GM06990 (cell line): ENCODE measurements at regions not wholly inside any gene's neighbourhood (a gene's known extent, or its start where the extent isn't known, plus 50 kb on each side); places are given as distances from the start of the nearest gene placed in this dataset.

Experiments used
- DNase-seq: peaks from one replicate; pipeline ENCODE4 v3.0.0-alpha.2; 2011; ENCODE audit not compliant: insufficient read length; ENCODE audit errors: extremely low read depth
- H3K27me3 ChIP-seq: replicated peaks from 2 replicates; pipeline ENCODE4 v1.6.0; 2011; ENCODE audit warnings: low read length; ENCODE audit not compliant: control insufficient read depth, insufficient read depth
- H3K36me3 ChIP-seq: 2 replicates; pipeline ENCODE4 v1.5.1; 2011; ENCODE audit warnings: low read length; ENCODE audit not compliant: control insufficient read depth, insufficient read depth
- H3K4me3 ChIP-seq: replicated peaks from 2 replicates; pipeline ENCODE4 v1.5.1; 2011; ENCODE audit warnings: low read depth, mild to moderate bottlenecking, control low read depth, low read length
- CTCF ChIP-seq: IDR thresholded peaks from 2 replicates; pipeline ENCODE4 v1.5.1; 2011; ENCODE audit warnings: low read length, control low read depth, mild to moderate bottlenecking, inconsistent platforms; ENCODE audit not compliant: insufficient read depth, poor library complexity, severe bottlenecking

DNA sequence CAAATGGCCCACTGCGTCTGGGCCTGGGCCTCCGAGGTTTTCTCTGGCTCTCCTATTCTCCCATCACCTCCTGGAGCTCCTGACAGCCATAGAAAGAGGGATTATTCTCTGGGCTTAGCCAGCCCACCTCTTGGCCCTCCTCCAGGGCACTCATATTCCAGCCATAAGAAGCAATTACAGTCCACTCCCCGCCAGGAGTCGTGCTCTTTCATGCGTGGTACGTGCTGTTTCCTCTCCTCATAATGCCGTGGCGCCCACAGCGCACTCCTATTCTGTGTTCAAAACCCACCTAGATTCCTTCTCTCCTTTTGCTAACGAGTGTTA, 240.8 kb upstream of the ZNF462 start:
- no peaks in the 10 kb centered on the region for H3K36me3 ChIP-seq
- TF ChIP-seq CTCF, result no peak
- DNase-seq, result no peak
- no peak overlapping the region for H3K4me3 ChIP-seq
- no peaks in the 10 kb centered on the region for H3K27me3 ChIP-seq

DNA sequence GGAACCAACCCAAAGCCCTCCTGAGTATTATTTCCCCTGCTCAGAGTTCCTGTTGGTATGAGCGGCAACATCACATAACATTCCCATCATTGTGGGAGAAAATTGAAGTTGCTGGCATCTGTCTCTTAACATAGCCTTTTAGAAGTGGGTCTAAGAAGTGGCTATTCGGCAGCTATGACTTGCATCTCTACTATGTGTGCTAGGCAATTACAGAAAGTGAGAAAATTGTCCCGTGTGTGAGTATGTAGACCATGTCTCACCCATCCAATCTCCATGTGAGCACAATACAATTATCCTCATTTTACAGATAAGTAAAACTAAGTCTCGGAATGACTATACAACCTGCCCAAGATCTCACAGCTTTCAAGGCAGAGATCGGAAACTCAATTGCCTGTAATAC, 239.4 kb upstream of the ZNF462 start:
- Histone ChIP-seq H3K27me3 (no peaks in the 10 kb centered on the region), H3K4me3 (no peak overlapping the region), H3K36me3 (no peaks in the 10 kb centered on the region)
- DNase-seq, result no peak
- no peak for TF ChIP-seq CTCF

GRCh38 chr9:106625259-106625789, 237.6 kb upstream of the ZNF462 start:
- Histone ChIP-seq H3K36me3 (no peaks in the 10 kb centered on the region), H3K4me3 (no peak overlapping the region), H3K27me3 (no peaks in the 10 kb centered on the region)
- no peak for DNase-seq
- TF ChIP-seq CTCF, result no peak

- no peak for DNase-seq
- no peaks in the 10 kb centered on the region for H3K27me3 ChIP-seq
- TF ChIP-seq CTCF, result no peak
- H3K36me3 ChIP-seq, result no peaks in the 10 kb centered on the region
- no peak overlapping the region for H3K4me3 ChIP-seq
Observed at GRCh38 chr9:106626936-106627335, 236.0 kb upstream of the ZNF462 start.

- no peaks in the 10 kb centered on the region for H3K27me3 ChIP-seq
- TF ChIP-seq CTCF, result no peak
- DNase-seq, result no peak
- H3K4me3 ChIP-seq, result no peak overlapping the region
- no peaks in the 10 kb centered on the region for H3K36me3 ChIP-seq
Observed at GRCh38 chr9:106632621-106633020, 230.3 kb upstream of the ZNF462 start.

DNA sequence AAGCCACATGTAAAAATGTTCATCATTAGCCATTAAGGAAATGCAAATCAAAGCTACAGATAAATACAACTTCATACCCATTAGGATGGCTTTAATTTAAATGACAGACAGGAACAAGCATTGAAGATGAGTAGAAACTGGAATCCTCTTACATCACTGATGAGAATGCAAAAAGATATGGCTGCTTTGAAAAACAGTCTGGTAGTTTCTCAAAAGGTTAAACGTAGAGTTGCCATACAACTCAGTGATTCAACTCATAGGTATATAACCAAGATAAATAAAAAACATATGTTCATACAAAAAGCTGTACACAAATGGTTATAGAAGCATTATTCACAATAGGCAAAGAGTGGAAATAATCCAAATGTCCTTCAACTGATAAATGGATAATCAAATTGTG, 228.8 kb upstream of the ZNF462 start:
- no peaks in the 10 kb centered on the region for H3K36me3 ChIP-seq
- H3K4me3 ChIP-seq, result no peak overlapping the region
- H3K27me3 ChIP-seq, result no peaks in the 10 kb centered on the region
- no peak for DNase-seq
- no peak for TF ChIP-seq CTCF
